Fibroblast of pulmonary artery (primary cell): ENCODE measurements at regions not wholly inside any gene's neighbourhood (a gene's known extent, or its start where the extent isn't known, plus 50 kb on each side); places are given as distances from the start of the nearest gene placed in this dataset.

Experiments used
- DNase-seq: peaks from one replicate; pipeline ENCODE4 v3.0.0-alpha.2; 2010; ENCODE audit warnings: low read depth
- H3K4me3 ChIP-seq: replicated peaks from 2 replicates; pipeline ENCODE4 v1.5.1; 2011; ENCODE audit warnings: low read depth, mild to moderate bottlenecking, control low read depth, low read length, moderate library complexity
- CTCF ChIP-seq: IDR thresholded peaks from 2 replicates; pipeline ENCODE4 v1.5.1; 2011; ENCODE audit warnings: mild to moderate bottlenecking, control low read depth, low read length, inconsistent platforms; ENCODE audit errors: missing control alignments

- H3K4me3 ChIP-seq, result no peak overlapping the region
- TF ChIP-seq CTCF, result no peak
- no peak for DNase-seq
Measured at GRCh38 chr11:115557681-115558080, 53.5 kb upstream of the CADM1 start.

GRCh38 chr11:115556984-115557383, 52.8 kb upstream of the CADM1 start:
- TF ChIP-seq CTCF, result no peak
- DNase-seq, result no peak
- H3K4me3 ChIP-seq, result no peak overlapping the region

- no peak overlapping the region for H3K4me3 ChIP-seq
- TF ChIP-seq CTCF, result no peak
- DNase-seq, result no peak
Measured at GRCh38 chr11:115555336-115556090, 51.3 kb upstream of the CADM1 start.
